RWPE1 (cell line): ENCODE measurements at regions not wholly inside any gene's neighbourhood (a gene's known extent, or its start where the extent isn't known, plus 50 kb on each side); places are given as distances from the start of the nearest gene placed in this dataset.

Experiments
- CTCF ChIA-PET: fragments of 350-600 bp; sonication (Branson Sonifier 250); formaldehyde crosslinking; extraction: SDS; loops from one replicate; lab custom pipeline; 2021; lab: Yijun Ruan, JAX
- POLR2A ChIA-PET: fragments of 400-600 bp; formaldehyde crosslinking; extraction: SDS; loops from one replicate; lab custom pipeline; 2020; ENCODE audit warnings: antibody characterized with exemption; ENCODE audit not compliant: low non-redundant PET; lab: Yijun Ruan, JAX
- DNase-seq: peaks from one replicate; pipeline ENCODE4 v3.0.0; 2012; ENCODE audit warnings: low spot score
- H3K27ac ChIP-seq: fragments of 450-650 bp; 2 replicates; pipeline ENCODE4 v1.5.1; 2017
- CTCF ChIP-seq: fragments of 450-650 bp; conservative IDR thresholded peaks from 2 replicates; pipeline ENCODE4 v1.5.1; 2017; ENCODE audit warnings: low read depth, mild to moderate bottlenecking

GRCh38 chr6:4486568-4487315 is 289.5 kb upstream of the CDYL start:
- POLR2A ChIA-PET = no interaction called here
- no peak for TF ChIP-seq CTCF

GRCh38 chr6:4485735-4486134 is 290.5 kb upstream of the CDYL start:
- H3K27ac ChIP-seq = no peak overlapping the region
- no peak for TF ChIP-seq CTCF
- CTCF ChIA-PET = no interaction called here
- POLR2A ChIA-PET = no interaction called here
- no peak for DNase-seq

More at GRCh38 chr6:4486568-4487315, 289.5 kb upstream of the CDYL start:
- CTCF ChIA-PET = no interaction called here
- H3K27ac ChIP-seq = no peak overlapping the region
- DNase-seq = no peak

GRCh38 chr6:4482461-4482860 is 293.7 kb upstream of the CDYL start:
- TF ChIP-seq CTCF = no peak
- no peak overlapping the region for H3K27ac ChIP-seq
- DNase-seq = no peak
- CTCF ChIA-PET = no interaction called here
- POLR2A ChIA-PET = no interaction called here

- no peak for DNase-seq
- H3K27ac ChIP-seq = no peak overlapping the region
- ChIA-PET POLR2A (no interaction called here), CTCF (interaction anchor here (0.6 kb wide), 2 partner anchors 15 to 266 kb away, joined by 3 to 4 read pairs; no protein-coding TSS in a partner anchor)
- no peak for TF ChIP-seq CTCF
Observed at GRCh38 chr6:4480788-4481735, 295.1 kb upstream of the CDYL start.

- DNase-seq = no peak
- H3K27ac ChIP-seq = no peak overlapping the region
- no peak for TF ChIP-seq CTCF
- ChIA-PET CTCF (interaction anchor here (0.7 kb wide), 1 partner anchor 993 kb away, joined by 3 read pairs; no protein-coding TSS in a partner anchor), POLR2A (no interaction called here)
Observed at GRCh38 chr6:4478098-4478497, 298.1 kb upstream of the CDYL start.

- CTCF ChIA-PET = no interaction called here
- H3K27ac ChIP-seq = no peak overlapping the region
- TF ChIP-seq CTCF = no peak
- no peak for DNase-seq
- POLR2A ChIA-PET = no interaction called here
Observed at GRCh38 chr6:4474810-4475209, 301.4 kb upstream of the CDYL start.
